ENCODE measurements at regions not wholly inside any gene's neighbourhood (a gene's known extent, or its start where the extent isn't known, plus 50 kb on each side); places are given as distances from the start of the nearest gene placed in this dataset.

DNA sequence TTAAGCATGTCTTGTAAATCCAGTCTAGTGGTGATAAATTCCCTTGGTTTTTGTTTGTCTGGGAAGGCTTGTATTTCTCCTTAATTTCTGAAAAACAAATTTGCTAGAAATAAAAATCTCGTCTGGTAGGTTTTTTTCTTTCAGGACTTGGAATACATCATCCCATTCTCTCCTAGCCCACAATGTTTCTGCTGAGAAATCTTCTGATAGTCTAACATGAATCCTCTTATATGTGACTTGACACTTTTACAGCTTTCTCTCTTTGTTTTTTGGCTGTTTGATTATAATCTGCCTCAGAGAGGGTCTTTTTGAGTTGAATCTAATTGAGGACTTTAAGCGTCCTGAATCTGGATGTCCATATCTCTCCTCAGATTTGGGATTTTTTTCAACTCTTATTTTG is 104.9 kb downstream of the FEM1C start:
- TF ChIP-seq, protein P1, sequence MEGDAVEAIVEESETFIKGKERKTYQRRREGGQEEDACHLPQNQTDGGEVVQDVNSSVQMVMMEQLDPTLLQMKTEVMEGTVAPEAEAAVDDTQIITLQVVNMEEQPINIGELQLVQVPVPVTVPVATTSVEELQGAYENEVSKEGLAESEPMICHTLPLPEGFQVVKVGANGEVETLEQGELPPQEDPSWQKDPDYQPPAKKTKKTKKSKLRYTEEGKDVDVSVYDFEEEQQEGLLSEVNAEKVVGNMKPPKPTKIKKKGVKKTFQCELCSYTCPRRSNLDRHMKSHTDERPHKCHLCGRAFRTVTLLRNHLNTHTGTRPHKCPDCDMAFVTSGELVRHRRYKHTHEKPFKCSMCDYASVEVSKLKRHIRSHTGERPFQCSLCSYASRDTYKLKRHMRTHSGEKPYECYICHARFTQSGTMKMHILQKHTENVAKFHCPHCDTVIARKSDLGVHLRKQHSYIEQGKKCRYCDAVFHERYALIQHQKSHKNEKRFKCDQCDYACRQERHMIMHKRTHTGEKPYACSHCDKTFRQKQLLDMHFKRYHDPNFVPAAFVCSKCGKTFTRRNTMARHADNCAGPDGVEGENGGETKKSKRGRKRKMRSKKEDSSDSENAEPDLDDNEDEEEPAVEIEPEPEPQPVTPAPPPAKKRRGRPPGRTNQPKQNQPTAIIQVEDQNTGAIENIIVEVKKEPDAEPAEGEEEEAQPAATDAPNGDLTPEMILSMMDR (conservative IDR thresholded peaks at IDR 0.05; ENCODE audit: low read depth, low read length) = no peak

DNA sequence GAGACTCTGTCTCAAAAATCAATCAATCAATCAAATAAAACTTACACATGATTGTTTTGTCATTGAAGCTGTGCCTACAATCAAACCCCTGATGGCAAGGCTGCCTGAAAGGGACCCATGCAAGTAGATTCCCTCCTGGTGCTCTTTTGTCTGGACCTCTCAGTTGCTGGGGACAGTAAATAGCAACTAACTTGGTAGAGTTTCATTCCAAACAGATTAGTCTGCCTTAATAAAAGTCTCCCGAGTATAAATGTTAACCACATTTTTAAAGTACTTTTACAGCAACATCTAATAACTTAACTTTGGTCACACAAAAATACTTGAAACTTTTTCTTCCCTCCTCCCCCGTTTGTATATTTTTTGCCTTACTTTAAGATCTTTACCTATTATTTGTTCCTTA is 105.5 kb downstream of the FEM1C start:
- DNase-seq (ENCODE audit: low read depth) = no peak
- TF ChIP-seq, protein P1 (conservative IDR thresholded peaks at IDR 0.05; ENCODE audit: low read depth, low read length) = no peak
- H3K4me3 ChIP-seq (ENCODE audit: low read depth, low read length) = no peak overlapping the region

More for the DNA sequence above, 104.9 kb downstream of the FEM1C start:
- no peak overlapping the region for H3K4me3 ChIP-seq (ENCODE audit: low read depth, low read length)
- no peak for DNase-seq (ENCODE audit: low read depth)

GRCh38 chr5:115435778-115436712 is 108.5 kb downstream of the FEM1C start:
- H3K4me3 ChIP-seq (ENCODE audit: low read depth, low read length) = no peak overlapping the region
- TF ChIP-seq, protein P1 (conservative IDR thresholded peaks at IDR 0.05; ENCODE audit: low read depth, low read length) = no peak
- DNase-seq (ENCODE audit: low read depth) = no peak

DNA sequence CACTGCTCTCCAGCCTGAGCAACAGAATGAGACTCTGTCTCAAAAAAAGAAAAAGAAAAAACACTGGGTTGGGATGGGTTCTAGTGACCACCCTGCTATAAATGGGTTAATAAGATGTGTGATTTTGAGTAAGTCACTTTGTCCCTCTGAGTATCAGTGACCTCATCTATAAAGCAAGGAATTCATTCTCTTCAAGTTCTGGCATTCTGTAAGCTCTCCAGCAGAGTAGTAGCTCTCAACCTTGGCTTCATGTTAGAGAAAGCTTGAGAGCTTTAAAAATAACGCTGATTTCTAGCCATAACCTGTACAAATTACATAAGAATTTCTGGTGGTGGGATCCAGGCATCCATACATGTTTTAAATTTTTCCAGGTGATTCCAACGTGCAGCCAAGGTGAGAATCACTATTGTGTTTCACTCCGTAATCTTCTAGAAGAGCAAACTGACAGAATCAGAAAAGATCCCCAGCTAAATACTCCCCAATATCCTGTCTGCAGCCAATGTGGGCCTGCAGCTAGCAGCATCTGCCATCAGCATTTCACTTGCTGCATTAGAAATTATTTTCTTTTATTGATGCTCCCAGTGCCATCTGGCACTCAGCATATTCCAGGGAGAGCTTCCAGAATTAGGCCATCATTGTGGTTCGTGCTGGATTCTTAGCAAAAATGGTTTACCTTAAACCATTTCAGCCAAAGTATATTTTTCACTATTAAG is 109.4 kb downstream of the FEM1C start:
- no peak for DNase-seq (ENCODE audit: low read depth)
- TF ChIP-seq, protein P1 (conservative IDR thresholded peaks at IDR 0.05; ENCODE audit: low read depth, low read length) = no peak

DNA sequence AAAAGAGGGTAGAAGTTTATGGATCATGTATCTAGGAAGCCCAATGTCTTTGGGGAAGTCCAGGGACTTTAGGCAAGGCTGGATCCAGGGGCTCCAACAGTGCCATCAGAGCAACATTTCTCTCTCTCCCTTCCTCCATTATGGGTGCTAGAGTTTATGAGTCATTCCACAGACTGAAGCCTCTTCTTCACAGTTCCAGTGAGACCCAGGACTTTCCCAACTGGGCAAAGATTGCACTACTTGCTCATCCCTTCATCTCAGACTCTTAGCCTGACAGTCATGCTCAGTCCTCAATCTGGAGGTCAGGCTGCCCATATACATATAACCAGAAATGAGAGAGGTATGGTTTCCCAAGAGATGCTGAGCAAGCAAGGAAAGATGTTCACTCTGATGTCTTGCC is 110.7 kb downstream of the FEM1C start:
- TF ChIP-seq, protein P1 (conservative IDR thresholded peaks at IDR 0.05; ENCODE audit: low read depth, low read length) = no peak
- H3K4me3 ChIP-seq (ENCODE audit: low read depth, low read length) = no peak overlapping the region
- DNase-seq (ENCODE audit: low read depth) = no peak

More for the DNA sequence above, 109.4 kb downstream of the FEM1C start:
- H3K4me3 ChIP-seq (ENCODE audit: low read depth, low read length) = no peak overlapping the region

DNA sequence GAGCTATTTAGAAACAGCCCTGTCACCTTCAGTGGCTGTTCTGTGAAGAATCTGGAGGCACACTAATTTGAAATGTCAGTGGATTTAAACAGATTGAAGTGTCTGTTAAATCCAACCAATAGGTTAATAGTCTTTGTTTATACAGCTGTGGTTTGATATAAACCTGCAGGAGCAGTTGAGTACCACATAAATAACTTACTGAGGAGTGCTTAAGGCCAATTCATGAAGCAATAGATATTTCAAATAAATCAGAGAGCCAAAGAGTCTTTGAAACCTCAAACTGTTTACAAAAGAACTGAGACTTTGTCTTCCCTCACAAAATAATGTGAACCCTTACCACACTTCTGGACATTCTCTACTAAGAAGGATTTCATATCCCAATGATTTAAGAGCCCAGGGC is 111.9 kb downstream of the FEM1C start:
- no peak overlapping the region for H3K4me3 ChIP-seq (ENCODE audit: low read depth, low read length)
- peak; percentile 62 for DNase-seq (ENCODE audit: low read depth)
- TF ChIP-seq, protein P1 (conservative IDR thresholded peaks at IDR 0.05; ENCODE audit: low read depth, low read length) = no peak
